H9 (cell line): ENCODE measurements at regions not wholly inside any gene's neighbourhood (a gene's known extent, or its start where the extent isn't known, plus 50 kb on each side); places are given as distances from the start of the nearest gene placed in this dataset.

Source experiments
- DNase-seq: peaks from one replicate; pipeline ENCODE4 v3.0.0-alpha.2; 2017
- H2AFZ ChIP-seq: one replicate; pipeline ENCODE4 v1.6.1; 2013; ENCODE audit warnings: mild to moderate bottlenecking, low read length, control low read depth, moderate library complexity
- H2AK5ac ChIP-seq: 2 replicates; pipeline ENCODE4 v1.6.1; 2013; ENCODE audit warnings: low read length, control low read depth, mixed read lengths; ENCODE audit not compliant: insufficient read length
- H2BK120ac ChIP-seq: one replicate; pipeline ENCODE4 v1.6.1; 2013; ENCODE audit warnings: low read depth, mild to moderate bottlenecking, low read length, control low read depth, inconsistent platforms; ENCODE audit not compliant: poor library complexity, severe bottlenecking
- H2BK12ac ChIP-seq: 2 replicates; pipeline ENCODE4 v1.6.1; 2013; ENCODE audit warnings: low read length, control low read depth, mixed read lengths, low read depth; ENCODE audit not compliant: insufficient read length
- H2BK15ac ChIP-seq: 2 replicates; pipeline ENCODE4 v1.6.1; 2013; ENCODE audit warnings: low read depth, low read length, control low read depth
- H2BK20ac ChIP-seq: one replicate; pipeline ENCODE4 v1.6.1; 2013; ENCODE audit warnings: low read depth, mild to moderate bottlenecking, low read length, control low read depth, inconsistent platforms; ENCODE audit not compliant: poor library complexity, severe bottlenecking
- H2BK5ac ChIP-seq: 2 replicates; pipeline ENCODE4 v1.6.1; 2013; ENCODE audit warnings: low read length, control low read depth, mixed read lengths; ENCODE audit not compliant: insufficient read length
- H3K14ac ChIP-seq: 2 replicates; pipeline ENCODE4 v1.6.1; 2013; ENCODE audit warnings: low read length, control low read depth; ENCODE audit not compliant: insufficient read depth
- H3K18ac ChIP-seq: 2 replicates; pipeline ENCODE4 v1.6.1; 2013; ENCODE audit warnings: low read depth, mild to moderate bottlenecking, mixed read lengths, low read length, control low read depth; ENCODE audit not compliant: insufficient read length
- H3K23ac ChIP-seq: 2 replicates; pipeline ENCODE4 v1.6.1; 2013; ENCODE audit warnings: low read length, control low read depth, mixed read lengths, low read depth; ENCODE audit not compliant: insufficient read length
- H3K23me2 ChIP-seq: 2 replicates; pipeline ENCODE4 v1.6.1; 2013; ENCODE audit warnings: low read depth, mild to moderate bottlenecking, mixed read lengths, low read length, control low read depth; ENCODE audit not compliant: insufficient read length, poor library complexity, severe bottlenecking
- H3K27ac ChIP-seq: 2 replicates; pipeline ENCODE4 v1.5.1; 2013; ENCODE audit warnings: low read length, control low read depth, mixed read lengths, low read depth; ENCODE audit not compliant: insufficient read length
- H3K27me3 ChIP-seq: 2 replicates; pipeline ENCODE4 v1.6.1; 2013; ENCODE audit warnings: low read length, control low read depth, inconsistent platforms; ENCODE audit not compliant: insufficient read depth
- H3K4ac ChIP-seq: 2 replicates; pipeline ENCODE4 v1.6.1; 2013; ENCODE audit warnings: low read depth, mild to moderate bottlenecking, control low read depth, inconsistent platforms, low read length, moderate library complexity
- H3K4me1 ChIP-seq: 2 replicates; pipeline ENCODE4 v1.6.1; 2013; ENCODE audit warnings: low read length, control low read depth, inconsistent platforms; ENCODE audit not compliant: insufficient read depth
- H3K4me2 ChIP-seq: 2 replicates; pipeline ENCODE4 v1.6.1; 2013; ENCODE audit warnings: low read length, control low read depth, mixed read lengths; ENCODE audit not compliant: insufficient read length, insufficient read depth
- H3K56ac ChIP-seq: 2 replicates; pipeline ENCODE4 v1.6.1; 2013; ENCODE audit warnings: low read depth, mild to moderate bottlenecking, mixed read lengths, low read length, control low read depth; ENCODE audit not compliant: insufficient read length
- H3K79me1 ChIP-seq: 2 replicates; pipeline ENCODE4 v1.6.1; 2013; ENCODE audit warnings: low read depth, mild to moderate bottlenecking, moderate library complexity, low read length, control low read depth, inconsistent platforms; ENCODE audit not compliant: insufficient read depth, poor library complexity, severe bottlenecking
- H3K79me2 ChIP-seq: 2 replicates; pipeline ENCODE4 v1.6.1; 2013; ENCODE audit warnings: low read length, control low read depth, inconsistent platforms; ENCODE audit not compliant: insufficient read depth
- H3K9ac ChIP-seq: 2 replicates; pipeline ENCODE4 v1.6.1; 2013; ENCODE audit warnings: low read length, control low read depth, mixed read lengths; ENCODE audit not compliant: insufficient read length; ENCODE audit errors: extremely low read depth
- H3K9me3 ChIP-seq: one replicate; pipeline ENCODE4 v1.6.1; 2013; ENCODE audit warnings: low read depth, low read length, inconsistent platforms; ENCODE audit not compliant: control insufficient read depth
- H3T11ph ChIP-seq: one replicate; pipeline ENCODE4 v1.6.1; 2013; ENCODE audit warnings: mild to moderate bottlenecking, low read length, control low read depth, inconsistent platforms
- H4K20me1 ChIP-seq: one replicate; pipeline ENCODE4 v1.6.1; 2013; ENCODE audit not compliant: control insufficient read depth, insufficient read length, insufficient read depth
- H4K5ac ChIP-seq: 2 replicates; pipeline ENCODE4 v1.6.1; 2013; ENCODE audit warnings: low read depth, mild to moderate bottlenecking, mixed read lengths, low read length, control low read depth; ENCODE audit not compliant: insufficient read length
- H4K8ac ChIP-seq: replicated peaks from 2 replicates; pipeline ENCODE4 v1.6.1; 2013; ENCODE audit warnings: low read length, control low read depth, mixed read lengths, low read depth; ENCODE audit not compliant: insufficient read length
- H4K91ac ChIP-seq: 2 replicates; pipeline ENCODE4 v1.6.1; 2013; ENCODE audit warnings: low read depth, mild to moderate bottlenecking, moderate library complexity, mixed read lengths, low read length, control low read depth; ENCODE audit not compliant: insufficient read length
- H3K27ac Mint-ChIP-seq, 3 experiments: 2 replicates in 2 of 3; 3 replicates in 1 of 3; pipeline ENCODE4 v1.8.0; 2020 to 2021; ENCODE audit warnings: mixed read lengths in 3 of 3, mild to moderate bottlenecking in 1 of 3, moderate library complexity in 1 of 3
- H3K27me3 Mint-ChIP-seq: 2 replicates; pipeline ENCODE4 v1.8.0; 2021; ENCODE audit warnings: low read depth, mild to moderate bottlenecking, moderate library complexity, mixed read lengths
- H3K36me3 Mint-ChIP-seq, 3 experiments: 2 replicates in 2 of 3; 3 replicates in 1 of 3; pipeline ENCODE4 v1.8.0; 2020 to 2021; ENCODE audit warnings: low read depth in 3 of 3, mixed read lengths in 3 of 3; ENCODE audit not compliant: insufficient read depth in 1 of 3
- H3K4me1 Mint-ChIP-seq, 2 experiments: 2 replicates each; pipeline ENCODE4 v1.8.0; 2020; ENCODE audit warnings: mixed read lengths in 2 of 2
- H3K4me3 Mint-ChIP-seq, 2 experiments: 2 replicates in 1 of 2; 3 replicates in 1 of 2; pipeline ENCODE4 v1.8.0; 2020 to 2021; ENCODE audit warnings: mild to moderate bottlenecking in 2 of 2, mixed read lengths in 2 of 2, moderate library complexity in 1 of 2
- H3K9me3 Mint-ChIP-seq, 2 experiments: 2 replicates in 1 of 2; 3 replicates in 1 of 2; pipeline ENCODE4 v1.8.0; 2020; ENCODE audit warnings: mild to moderate bottlenecking in 2 of 2, mixed read lengths in 2 of 2, moderate library complexity in 1 of 2
- CTCF ChIP-seq: fragments of 200-600 bp; sonication (generic); conservative IDR thresholded peaks from 3 replicates; pipeline ENCODE4 v1.8.0; 2021; ENCODE audit warnings: antibody characterized with exemption, mild to moderate bottlenecking
- WGBS: extraction: QIAGEN DNeasy Blood & Tissue Kit; methylation state at CpG from one replicate; pipeline ENCODE4 v1.1.7; 2013; ENCODE audit warnings: missing lambda C conversion rate, low lambda C conversion rate, mixed read lengths; ENCODE audit not compliant: insufficient read length; ENCODE audit errors: extremely low coverage; 5-methylcytosine and 5-hydroxymethylcytosine counted together

DNA sequence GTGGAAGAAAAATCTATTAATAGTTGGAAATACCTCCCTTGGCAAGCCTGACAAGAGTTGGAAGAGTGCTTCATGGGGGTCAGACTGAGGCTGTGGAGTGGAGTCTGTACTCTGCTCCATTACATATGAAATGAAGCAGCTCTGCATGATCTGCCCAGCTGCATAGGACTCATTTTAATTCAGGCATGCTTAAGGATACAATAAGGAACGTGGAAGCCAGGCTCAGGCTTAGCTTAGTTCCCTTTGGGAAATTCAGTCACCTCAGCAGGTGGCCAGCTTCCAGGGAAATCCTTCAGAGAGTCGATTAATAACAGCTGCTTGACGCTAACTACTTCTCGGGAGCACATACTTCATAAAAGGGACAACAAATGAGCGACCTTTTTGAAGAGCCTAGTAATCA lies 1672.9 kb upstream of the WWC1 start:
- Histone ChIP-seq H2AK5ac (no peak overlapping the region), H2AFZ (no peak overlapping the region), H4K5ac (no peak overlapping the region), H3K27ac (no peak overlapping the region), H2BK12ac (no peak overlapping the region), H3K14ac (no peak overlapping the region), H3K4ac (no peak overlapping the region), H4K8ac (no peak overlapping the region), H3K4me1 (peaks cover 3% of the 10 kb centered on the region; the same call in 1 of the 2 replicates), H3K56ac (no peak overlapping the region), H2BK20ac (no peak overlapping the region), H3K23ac (no peak overlapping the region), H3K79me1 (no peaks in the 10 kb centered on the region), H2BK120ac (no peak overlapping the region), H3K79me2 (no peaks in the 10 kb centered on the region), H3T11ph (no peak overlapping the region), H3K9ac (no peak overlapping the region), H3K4me2 (no peak overlapping the region), H3K23me2 (no peaks in the 10 kb centered on the region), H4K91ac (no peak overlapping the region), H3K9me3 (no peaks in the 10 kb centered on the region), H4K20me1 (no peaks in the 10 kb centered on the region), H2BK15ac (no peak overlapping the region), H3K18ac (no peak overlapping the region), H2BK5ac (no peak overlapping the region), H3K27me3 (no peaks in the 10 kb centered on the region)
- H3K27ac Mint-ChIP-seq = peak overlapping the region in 2 of 3 experiments; percentile 56 to 88; a peak in 4 of 7 replicates
- TF ChIP-seq CTCF = no peak
- H3K27me3 Mint-ChIP-seq = no peaks in the 10 kb centered on the region
- H3K9me3 Mint-ChIP-seq = peaks cover 4 to 6% of the 10 kb centered on the region in 2 experiments; a peak in 2 of 5 replicates
- WGBS = no CpG with 5 or more reads among the region's 5 CpGs
- H3K4me1 Mint-ChIP-seq = peaks cover 16 to 21% of the 10 kb centered on the region in 2 experiments
- DNase-seq = no peak
- peaks cover 2 to 9% (median 9%) of the 10 kb centered on the region in 3 experiments; a peak in 6 of 7 replicates for H3K36me3 Mint-ChIP-seq
- H3K4me3 Mint-ChIP-seq = no peak overlapping the region
